M059J (cell line): ENCODE measurements at regions not wholly inside any gene's neighbourhood (a gene's known extent, or its start where the extent isn't known, plus 50 kb on each side); places are given as distances from the start of the nearest gene placed in this dataset.
"Not testable (repeated sequence)": the region's sequence is repeated elsewhere in the genome, so short reads cannot be mapped to it uniquely, and the experiment has no call there.

Experiments used
- DNase-seq: peaks from one replicate; pipeline ENCODE4 v3.0.0-alpha.2; 2012; ENCODE audit warnings: low read depth

GRCh38 chr14:105917136-105917932 is 391.0 kb downstream of the TMEM121 start:
- DNase-seq = not testable (repeated sequence)

- no peak for DNase-seq
These were observed 391.6 kb downstream of the TMEM121 start for GRCh38 chr14:105917933-105918436.

GRCh38 chr14:105918496-105919262 is 392.3 kb downstream of the TMEM121 start:
- no peak for DNase-seq

- no peak for DNase-seq
These were observed 393.2 kb downstream of the TMEM121 start for GRCh38 chr14:105919458-105920150.

- not testable (repeated sequence) for DNase-seq
These were observed 393.8 kb downstream of the TMEM121 start for GRCh38 chr14:105920151-105920700.

- DNase-seq = not testable (repeated sequence)
These were observed 394.7 kb downstream of the TMEM121 start for GRCh38 chr14:105920803-105921755.

- not testable (repeated sequence) for DNase-seq
These were observed 395.4 kb downstream of the TMEM121 start for GRCh38 chr14:105921781-105922180.

GRCh38 chr14:105923520-105924191 is 397.3 kb downstream of the TMEM121 start:
- DNase-seq = not testable (repeated sequence)

GRCh38 chr14:105924951-105925591 is 398.7 kb downstream of the TMEM121 start:
- no peak for DNase-seq

- DNase-seq = no peak
These were observed 399.4 kb downstream of the TMEM121 start for GRCh38 chr14:105925615-105926372.

- no peak for DNase-seq
These were observed 400.2 kb downstream of the TMEM121 start for GRCh38 chr14:105926373-105927095.

GRCh38 chr14:105927096-105928060 is 401.0 kb downstream of the TMEM121 start:
- DNase-seq = no peak

- DNase-seq = not testable (repeated sequence)
These were observed 402.1 kb downstream of the TMEM121 start for GRCh38 chr14:105928171-105929111.

- DNase-seq = no peak
These were observed 403.1 kb downstream of the TMEM121 start for GRCh38 chr14:105929327-105930081.

- DNase-seq = no peak
These were observed 404.2 kb downstream of the TMEM121 start for GRCh38 chr14:105930572-105930971.
